Tibial nerve (tissue), 4 donors: ENCODE measurements at regions not wholly inside any gene's neighbourhood (a gene's known extent, or its start where the extent isn't known, plus 50 kb on each side); places are given as distances from the start of the nearest gene placed in this dataset.

Source experiments
- EP300 ChIP-seq, 2 donors: sonication (generic); formaldehyde crosslinking; IDR thresholded peaks; one replicate each; pipeline ENCODE4 v1.6.1; 2017; ENCODE audit warnings: antibody characterized with exemption in 2 of 2, mild to moderate bottlenecking in 1 of 2
- POLR2A ChIP-seq, 2 donors: fragments of 450-650 bp; IDR thresholded peaks; one replicate each; pipeline ENCODE4 v1.6.1; 2017; ENCODE audit warnings: antibody characterized with exemption in 2 of 2, mild to moderate bottlenecking in 2 of 2, moderate library complexity in 2 of 2
- TF ChIP-seq, protein P1 (sequence below), 5 experiments: fragments of 200-600 bp in 3 of 5; fragments of 450-650 bp in 2 of 5; sonication (generic) in 3 of 5; IDR thresholded peaks; one replicate each; pipeline ENCODE4 v1.5.1; 2016 to 2019; ENCODE audit warnings: antibody characterized with exemption in 5 of 5, mild to moderate bottlenecking in 3 of 5, moderate library complexity in 2 of 5

DNA sequence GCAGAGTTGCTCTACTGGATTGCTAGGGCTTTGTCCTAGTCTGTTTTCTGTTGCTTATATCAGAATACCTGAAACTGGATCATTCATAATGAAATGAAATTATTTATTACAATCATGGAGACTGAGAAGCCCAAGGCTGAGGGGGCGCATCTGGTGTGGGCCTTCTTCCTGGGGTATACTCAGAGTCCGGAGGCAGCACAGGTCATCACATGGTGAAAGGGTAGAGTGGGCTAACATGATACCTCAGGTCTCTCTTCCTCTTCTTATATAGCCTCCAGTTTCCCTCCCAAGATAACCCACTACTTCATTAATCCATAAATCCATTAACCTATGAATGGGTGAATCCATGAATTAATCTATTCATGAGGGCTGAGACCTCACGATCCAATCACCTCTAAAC lies 667.6 kb upstream of the NCAM2 start:
- TF ChIP-seq, protein P1, sequence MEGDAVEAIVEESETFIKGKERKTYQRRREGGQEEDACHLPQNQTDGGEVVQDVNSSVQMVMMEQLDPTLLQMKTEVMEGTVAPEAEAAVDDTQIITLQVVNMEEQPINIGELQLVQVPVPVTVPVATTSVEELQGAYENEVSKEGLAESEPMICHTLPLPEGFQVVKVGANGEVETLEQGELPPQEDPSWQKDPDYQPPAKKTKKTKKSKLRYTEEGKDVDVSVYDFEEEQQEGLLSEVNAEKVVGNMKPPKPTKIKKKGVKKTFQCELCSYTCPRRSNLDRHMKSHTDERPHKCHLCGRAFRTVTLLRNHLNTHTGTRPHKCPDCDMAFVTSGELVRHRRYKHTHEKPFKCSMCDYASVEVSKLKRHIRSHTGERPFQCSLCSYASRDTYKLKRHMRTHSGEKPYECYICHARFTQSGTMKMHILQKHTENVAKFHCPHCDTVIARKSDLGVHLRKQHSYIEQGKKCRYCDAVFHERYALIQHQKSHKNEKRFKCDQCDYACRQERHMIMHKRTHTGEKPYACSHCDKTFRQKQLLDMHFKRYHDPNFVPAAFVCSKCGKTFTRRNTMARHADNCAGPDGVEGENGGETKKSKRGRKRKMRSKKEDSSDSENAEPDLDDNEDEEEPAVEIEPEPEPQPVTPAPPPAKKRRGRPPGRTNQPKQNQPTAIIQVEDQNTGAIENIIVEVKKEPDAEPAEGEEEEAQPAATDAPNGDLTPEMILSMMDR (IDR thresholded peaks at IDR 0.05), result no peak
- TF ChIP-seq EP300 (IDR thresholded peaks at IDR 0.05) (no peak), POLR2A (IDR thresholded peaks at IDR 0.05) (no peak)
